ENCODE measurements at regions not wholly inside any gene's neighbourhood (a gene's known extent, or its start where the extent isn't known, plus 50 kb on each side); places are given as distances from the start of the nearest gene placed in this dataset.
"Not testable (repeated sequence)": the region's sequence is repeated elsewhere in the genome, so short reads cannot be mapped to it uniquely, and the experiment has no call there.

- no peak for TF ChIP-seq CTCF (IDR thresholded peaks at IDR 0.05; ENCODE audit: control insufficient read depth, insufficient read depth, low read depth, low read length, missing control alignments)
- no peak overlapping the region for H3K4me3 ChIP-seq (ENCODE audit: control insufficient read depth, low read depth, low read length)
- no peak for DNase-seq (ENCODE audit: low read depth)
These were observed 72.9 kb upstream of the SPIN4 start for GRCh38 chrX:63424063-63424462.

- no peak for DNase-seq (ENCODE audit: low read depth)
- TF ChIP-seq CTCF (IDR thresholded peaks at IDR 0.05; ENCODE audit: control insufficient read depth, insufficient read depth, low read depth, low read length, missing control alignments): peak; percentile 10
- no peak overlapping the region for H3K4me3 ChIP-seq (ENCODE audit: control insufficient read depth, low read depth, low read length)
These were observed 70.3 kb upstream of the SPIN4 start for GRCh38 chrX:63421411-63421810.

- no peak for TF ChIP-seq CTCF (IDR thresholded peaks at IDR 0.05; ENCODE audit: control insufficient read depth, insufficient read depth, low read depth, low read length, missing control alignments)
- H3K4me3 ChIP-seq (ENCODE audit: control insufficient read depth, low read depth, low read length): no peak overlapping the region
- DNase-seq (ENCODE audit: low read depth): no peak
These were observed 67.1 kb upstream of the SPIN4 start for GRCh38 chrX:63418211-63418610.

GRCh38 chrX:63417649-63418048, 66.5 kb upstream of the SPIN4 start:
- no peak overlapping the region for H3K4me3 ChIP-seq (ENCODE audit: control insufficient read depth, low read depth, low read length)
- no peak for DNase-seq (ENCODE audit: low read depth)
- TF ChIP-seq CTCF (IDR thresholded peaks at IDR 0.05; ENCODE audit: control insufficient read depth, insufficient read depth, low read depth, low read length, missing control alignments): no peak

- not testable (repeated sequence) for H3K4me3 ChIP-seq (ENCODE audit: control insufficient read depth, low read depth, low read length); DNase-seq (ENCODE audit: low read depth)
These were observed 58.8 kb upstream of the SPIN4 start for GRCh38 chrX:63409934-63410333.

- no peak for TF ChIP-seq CTCF (IDR thresholded peaks at IDR 0.05; ENCODE audit: control insufficient read depth, insufficient read depth, low read depth, low read length, missing control alignments)
- DNase-seq (ENCODE audit: low read depth): no peak
These were observed 56.9 kb upstream of the SPIN4 start for GRCh38 chrX:63408050-63408449.

GRCh38 chrX:63404332-63404731, 53.2 kb upstream of the SPIN4 start:
- no peak for DNase-seq (ENCODE audit: low read depth)
- no peak overlapping the region for H3K4me3 ChIP-seq (ENCODE audit: control insufficient read depth, low read depth, low read length)
- no peak for TF ChIP-seq CTCF (IDR thresholded peaks at IDR 0.05; ENCODE audit: control insufficient read depth, insufficient read depth, low read depth, low read length, missing control alignments)

More at GRCh38 chrX:63408050-63408449, 56.9 kb upstream of the SPIN4 start:
- H3K4me3 ChIP-seq (ENCODE audit: control insufficient read depth, low read depth, low read length): no peak overlapping the region
